OCI-LY7 (cell line): ENCODE measurements at regions not wholly inside any gene's neighbourhood (a gene's known extent, or its start where the extent isn't known, plus 50 kb on each side); places are given as distances from the start of the nearest gene placed in this dataset.

ENCODE experiments used
- BruUV-seq: library from RNA; stranded (reverse); fragments of 400-500 nt; replicated peaks from 2 replicates; lab custom pipeline; 2021; lab: Mats Ljungman, UMichigan
- CTCF ChIA-PET: fragments of 300-600 bp; sonication (Branson Sonifier 250); formaldehyde crosslinking; loops from one replicate; lab custom pipeline; 2022; ENCODE audit warnings: antibody characterized with exemption; ENCODE audit not compliant: unreplicated experiment; lab: Charles Lee
- POLR2A ChIA-PET: fragments of 300-600 bp; sonication (Branson Sonifier 250); formaldehyde crosslinking; loops from one replicate; lab custom pipeline; 2022; ENCODE audit warnings: antibody characterized with exemption; lab: Charles Lee
- DNase-seq: peaks from one replicate; pipeline ENCODE4 v3.0.0-alpha.2; 2015; ENCODE audit warnings: low spot score
- H2AFZ ChIP-seq: fragments of 200-600 bp; sonication (generic), shearing (Covaris generic); 2 replicates; pipeline ENCODE4 v1.6.1; 2014; ENCODE audit warnings: mild to moderate bottlenecking, antibody characterized with exemption, low read length, moderate library complexity
- H3K27ac ChIP-seq: fragments of 200-600 bp; sonication (generic); 2 replicates; pipeline ENCODE4 v1.5.1; 2014; ENCODE audit warnings: mixed run types, low read depth, mild to moderate bottlenecking, moderate library complexity, low read length, inconsistent platforms; ENCODE audit not compliant: poor library complexity, severe bottlenecking
- H3K36me3 ChIP-seq: fragments of 200-600 bp; sonication (generic); 2 replicates; pipeline ENCODE4 v1.6.1; 2014; ENCODE audit warnings: mild to moderate bottlenecking, antibody characterized with exemption, low read length, moderate library complexity, mixed read lengths; ENCODE audit not compliant: insufficient read depth
- H3K4me1 ChIP-seq: fragments of 200-600 bp; sonication (generic); 2 replicates; pipeline ENCODE4 v1.5.1; 2014; ENCODE audit warnings: mild to moderate bottlenecking, low read length; ENCODE audit not compliant: insufficient read depth, poor library complexity, severe bottlenecking
- H3K4me2 ChIP-seq: fragments of 200-600 bp; sonication (generic); 2 replicates; pipeline ENCODE4 v1.6.1; 2014; ENCODE audit warnings: mild to moderate bottlenecking, low read length
- H3K4me3 ChIP-seq: fragments of 200-600 bp; sonication (generic); 2 replicates; pipeline ENCODE4 v1.5.1; 2014; ENCODE audit warnings: mild to moderate bottlenecking, low read depth, low read length; ENCODE audit not compliant: poor library complexity, severe bottlenecking
- H3K79me2 ChIP-seq: fragments of 200-600 bp; sonication (generic); 2 replicates; pipeline ENCODE4 v1.6.1; 2016; ENCODE audit warnings: low read depth, mild to moderate bottlenecking, low read length, moderate library complexity, mixed read lengths; ENCODE audit not compliant: insufficient read depth
- H3K9me2 ChIP-seq: fragments of 200-600 bp; sonication (generic); 2 replicates; pipeline ENCODE4 v1.6.1; 2016; ENCODE audit warnings: mild to moderate bottlenecking, low read length, mixed read lengths; ENCODE audit not compliant: insufficient read depth
- H3K9me3 ChIP-seq: fragments of 200-600 bp; sonication (generic); 2 replicates; pipeline ENCODE4 v1.6.1; 2014; ENCODE audit warnings: mild to moderate bottlenecking, mixed run types, low read length, mixed read lengths
- H4K20me1 ChIP-seq: fragments of 200-600 bp; sonication (generic); 2 replicates; pipeline ENCODE4 v1.6.1; 2014; ENCODE audit warnings: mild to moderate bottlenecking, antibody characterized with exemption, low read length, moderate library complexity, mixed read lengths; ENCODE audit not compliant: insufficient read depth
- EZH2phosphoT487 ChIP-seq: fragments of 200-600 bp; sonication (generic); IDR thresholded peaks from 2 replicates; pipeline ENCODE4 v1.6.1; 2018; ENCODE audit warnings: low read depth, borderline replicate concordance, mild to moderate bottlenecking, mixed run types, antibody characterized with exemption, low read length, moderate library complexity, mixed read lengths
- intact Hi-C: fragments of 100-400 bp; cut with micrococcal nuclease; formaldehyde crosslinking; loops from one replicate; pipeline ENCODE4 v1.10.0; 2022; ENCODE audit not compliant: unreplicated experiment
- TF ChIP-seq, protein P1 (sequence below): fragments of 200-600 bp; sonication (generic); conservative IDR thresholded peaks from 2 replicates; pipeline ENCODE4 v1.5.1; 2014; ENCODE audit warnings: mild to moderate bottlenecking, antibody characterized with exemption, low read length, moderate library complexity, mixed read lengths

DNA sequence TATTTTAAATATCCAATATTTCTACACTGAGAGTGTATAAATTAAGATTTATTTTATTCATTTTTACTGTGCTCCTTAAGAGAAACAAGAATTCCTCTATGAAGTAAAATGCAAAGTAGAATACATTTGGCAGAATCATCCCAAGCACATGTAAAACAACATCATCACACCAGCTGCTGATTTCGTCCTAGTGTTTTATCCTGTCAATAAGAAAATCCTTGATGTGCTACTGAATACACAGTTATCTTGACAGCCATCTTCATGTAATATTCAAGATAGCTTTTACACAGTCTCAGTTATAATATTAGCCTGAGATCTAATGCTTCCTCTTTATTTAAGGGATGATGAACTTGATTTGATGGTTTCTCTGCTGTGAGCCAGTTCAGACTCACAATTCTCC lies 282.4 kb downstream of the MZT1 start:
- H3K79me2 ChIP-seq: no peaks in the 10 kb centered on the region
- no peak for DNase-seq
- ChIA-PET CTCF (no interaction called here), POLR2A (no interaction called here)
- H4K20me1 ChIP-seq: no peaks in the 10 kb centered on the region
- H3K9me3 ChIP-seq: no peaks in the 10 kb centered on the region
- TF ChIP-seq, protein P1, sequence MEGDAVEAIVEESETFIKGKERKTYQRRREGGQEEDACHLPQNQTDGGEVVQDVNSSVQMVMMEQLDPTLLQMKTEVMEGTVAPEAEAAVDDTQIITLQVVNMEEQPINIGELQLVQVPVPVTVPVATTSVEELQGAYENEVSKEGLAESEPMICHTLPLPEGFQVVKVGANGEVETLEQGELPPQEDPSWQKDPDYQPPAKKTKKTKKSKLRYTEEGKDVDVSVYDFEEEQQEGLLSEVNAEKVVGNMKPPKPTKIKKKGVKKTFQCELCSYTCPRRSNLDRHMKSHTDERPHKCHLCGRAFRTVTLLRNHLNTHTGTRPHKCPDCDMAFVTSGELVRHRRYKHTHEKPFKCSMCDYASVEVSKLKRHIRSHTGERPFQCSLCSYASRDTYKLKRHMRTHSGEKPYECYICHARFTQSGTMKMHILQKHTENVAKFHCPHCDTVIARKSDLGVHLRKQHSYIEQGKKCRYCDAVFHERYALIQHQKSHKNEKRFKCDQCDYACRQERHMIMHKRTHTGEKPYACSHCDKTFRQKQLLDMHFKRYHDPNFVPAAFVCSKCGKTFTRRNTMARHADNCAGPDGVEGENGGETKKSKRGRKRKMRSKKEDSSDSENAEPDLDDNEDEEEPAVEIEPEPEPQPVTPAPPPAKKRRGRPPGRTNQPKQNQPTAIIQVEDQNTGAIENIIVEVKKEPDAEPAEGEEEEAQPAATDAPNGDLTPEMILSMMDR: no peak
- no peak for TF ChIP-seq EZH2phosphoT487
- H3K4me3 ChIP-seq: no peak overlapping the region
- no peak overlapping the region for H3K4me2 ChIP-seq
- intact Hi-C loops: no loop called here
- no TSS peak for BruUV-seq
- no peaks in the 10 kb centered on the region for H3K36me3 ChIP-seq
- no peak overlapping the region for H3K27ac ChIP-seq
- no peaks in the 10 kb centered on the region for H3K4me1 ChIP-seq
- H2AFZ ChIP-seq: no peak overlapping the region
- H3K9me2 ChIP-seq: no peaks in the 10 kb centered on the region

DNA sequence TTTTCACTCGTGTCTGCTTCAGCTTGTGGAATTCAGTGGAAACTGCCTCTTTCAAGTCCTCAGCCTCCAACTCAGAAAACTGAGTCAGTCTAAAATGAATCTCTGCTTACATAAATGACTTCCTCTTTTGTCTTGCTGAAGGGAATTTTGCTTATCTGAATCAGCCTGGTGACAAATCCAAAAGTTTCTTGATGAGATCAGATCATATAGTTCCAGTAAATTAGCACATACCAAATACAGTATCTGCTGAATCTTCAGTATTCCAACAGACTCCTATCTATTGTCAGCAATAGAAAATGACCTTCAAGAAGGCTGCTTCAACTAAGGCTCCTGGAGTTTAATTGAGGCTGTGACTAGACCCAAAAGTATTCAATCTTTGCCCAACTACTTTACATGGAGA lies 290.0 kb downstream of the MZT1 start:
- CTCF ChIA-PET: no interaction called here
- Histone ChIP-seq H3K79me2 (no peaks in the 10 kb centered on the region), H3K4me2 (no peak overlapping the region), H3K4me3 (no peak overlapping the region), H2AFZ (no peak overlapping the region), H3K4me1 (no peaks in the 10 kb centered on the region), H3K36me3 (no peaks in the 10 kb centered on the region), H4K20me1 (no peaks in the 10 kb centered on the region), H3K27ac (no peak overlapping the region), H3K9me2 (no peaks in the 10 kb centered on the region), H3K9me3 (no peaks in the 10 kb centered on the region)
- no peak for DNase-seq
- TF ChIP-seq, protein P1: no peak
- TF ChIP-seq EZH2phosphoT487: no peak
- POLR2A ChIA-PET: no interaction called here
- intact Hi-C loops: no loop called here
- no TSS peak for BruUV-seq

DNA sequence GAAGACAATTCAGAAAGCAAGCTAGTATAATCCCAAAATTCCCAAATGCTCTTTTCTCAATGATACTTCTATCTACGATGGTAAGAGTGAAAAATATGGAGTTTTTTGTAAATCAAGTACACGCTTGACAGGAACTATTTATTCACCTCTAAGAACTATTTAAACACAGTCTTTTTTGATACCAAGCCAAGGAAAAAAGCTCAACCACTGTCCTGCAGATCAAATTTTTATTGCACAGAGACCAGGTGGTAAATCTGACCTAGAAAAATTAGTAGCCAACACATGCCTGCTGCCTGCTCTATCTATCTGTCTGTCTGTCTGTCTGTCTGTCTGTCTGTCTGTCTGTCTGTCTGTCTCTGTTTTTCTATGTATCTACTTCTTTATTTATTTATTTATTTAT lies 292.2 kb downstream of the MZT1 start:
- Histone ChIP-seq H3K79me2 (no peaks in the 10 kb centered on the region), H3K4me3 (no peak overlapping the region), H3K36me3 (no peaks in the 10 kb centered on the region), H3K27ac (no peak overlapping the region), H3K9me2 (no peaks in the 10 kb centered on the region), H4K20me1 (no peaks in the 10 kb centered on the region), H3K9me3 (no peaks in the 10 kb centered on the region), H3K4me2 (no peak overlapping the region), H3K4me1 (no peaks in the 10 kb centered on the region), H2AFZ (no peak overlapping the region)
- CTCF ChIA-PET: no interaction called here
- intact Hi-C loops: no loop called here
- no TSS peak for BruUV-seq
- POLR2A ChIA-PET: no interaction called here
- no peak for TF ChIP-seq EZH2phosphoT487
- TF ChIP-seq, protein P1: no peak
- DNase-seq: no peak
